ENCODE measurements at regions not wholly inside any gene's neighbourhood (a gene's known extent, or its start where the extent isn't known, plus 50 kb on each side); places are given as distances from the start of the nearest gene placed in this dataset.
A peak's percentile ranks its signal among the peaks of the same experiment; 100 is the strongest.

GRCh38 chr14:76708771-76709170, 52.5 kb upstream of the VASH1 start:
- H3K27ac ChIP-seq (replicated peaks): no peak overlapping the region
- intact Hi-C loops (cut with micrococcal nuclease): no loop called here
- TF ChIP-seq CTCF (IDR thresholded peaks at IDR 0.05; ENCODE audit: borderline replicate concordance): no peak

GRCh38 chr14:76710056-76711010, 50.9 kb upstream of the VASH1 start:
- Histone ChIP-seq H3K9me3 (replicated peaks) (no peaks in the 10 kb centered on the region), H3K27me3 (ENCODE audit: low read depth) (no peaks in the 10 kb centered on the region), H3K4me3 (no peak overlapping the region), H3K36me3 (no peaks in the 10 kb centered on the region), H3K4me1 (peaks cover 27% of the 10 kb centered on the region), H3K27ac (replicated peaks) (no peak overlapping the region)
- intact Hi-C loops (cut with micrococcal nuclease): loop anchor here (5.0 kb wide), 1 partner anchor 72 kb away; no protein-coding TSS in a partner anchor
- TF ChIP-seq CTCF (IDR thresholded peaks at IDR 0.05; ENCODE audit: borderline replicate concordance): peak; percentile 87
- DNase-seq: no peak

More at GRCh38 chr14:76708771-76709170, 52.5 kb upstream of the VASH1 start:
- no peak overlapping the region for H3K4me3 ChIP-seq
- no peak for DNase-seq
- H3K4me1 ChIP-seq: peaks cover 12% of the 10 kb centered on the region
- H3K36me3 ChIP-seq: no peaks in the 10 kb centered on the region
- H3K9me3 ChIP-seq (replicated peaks): no peaks in the 10 kb centered on the region
- no peaks in the 10 kb centered on the region for H3K27me3 ChIP-seq (ENCODE audit: low read depth)
